Right kidney (tissue), 1 donor: ENCODE measurements at regions not wholly inside any gene's neighbourhood (a gene's known extent, or its start where the extent isn't known, plus 50 kb on each side); places are given as distances from the start of the nearest gene placed in this dataset.

Experiments
- DNase-seq: peaks from one replicate; pipeline ENCODE4 v3.0.0-alpha.2; 2016

DNA sequence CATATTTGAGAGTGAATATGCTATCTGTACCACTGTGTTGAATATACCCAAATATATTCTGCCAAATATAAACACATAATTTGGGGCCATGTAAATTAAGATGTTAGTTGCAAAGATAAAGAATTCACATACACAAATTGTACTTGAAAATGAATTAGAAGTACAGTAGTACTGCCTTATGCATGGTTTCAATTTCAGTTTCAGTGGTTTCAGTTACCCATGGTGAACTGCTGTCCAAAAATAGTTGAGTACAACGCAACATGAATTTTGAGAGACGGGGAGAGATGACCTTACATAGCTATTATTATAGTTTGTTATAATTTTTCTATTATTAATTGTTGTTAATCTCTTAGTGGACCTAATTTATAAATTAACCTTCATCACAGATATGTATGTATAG, 1313.0 kb upstream of the FAM98A start:
- DNase-seq, result no peak

DNA sequence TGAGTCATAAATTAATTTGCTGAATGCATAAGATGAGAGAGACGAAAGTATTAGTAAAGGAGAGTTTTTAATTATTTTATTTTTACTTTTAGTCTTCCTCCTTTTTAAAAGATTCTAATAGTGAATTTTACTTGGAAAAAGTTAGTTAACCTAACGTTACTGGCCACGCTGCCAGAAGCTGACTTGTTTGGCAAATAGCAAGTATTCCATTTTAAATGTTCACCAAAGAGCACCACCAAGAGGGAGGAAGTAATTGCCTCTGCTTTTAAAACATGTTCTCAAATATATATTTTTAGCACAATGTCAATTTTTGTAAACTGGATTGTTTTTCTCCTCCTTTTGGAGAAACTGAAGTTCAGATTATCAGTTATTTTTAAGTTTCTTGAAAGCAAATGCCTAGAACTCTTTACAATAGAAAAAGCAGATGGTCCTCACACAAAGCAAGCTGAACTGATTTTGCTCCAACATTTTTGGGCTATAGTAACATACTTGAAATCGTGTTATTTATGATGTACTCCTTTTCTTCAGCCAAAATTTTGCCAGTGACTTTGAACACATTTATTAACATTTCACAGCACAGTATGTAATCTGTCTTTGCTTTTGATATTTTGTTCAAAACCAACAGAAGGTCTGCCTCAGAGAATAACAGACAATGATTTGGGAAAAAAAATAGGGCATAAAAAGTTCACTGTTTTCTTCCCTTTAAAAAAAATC, 1311.0 kb upstream of the FAM98A start:
- no peak for DNase-seq

GRCh38 chr2:34907812-34908211, 1308.7 kb upstream of the FAM98A start:
- DNase-seq, result no peak

DNA sequence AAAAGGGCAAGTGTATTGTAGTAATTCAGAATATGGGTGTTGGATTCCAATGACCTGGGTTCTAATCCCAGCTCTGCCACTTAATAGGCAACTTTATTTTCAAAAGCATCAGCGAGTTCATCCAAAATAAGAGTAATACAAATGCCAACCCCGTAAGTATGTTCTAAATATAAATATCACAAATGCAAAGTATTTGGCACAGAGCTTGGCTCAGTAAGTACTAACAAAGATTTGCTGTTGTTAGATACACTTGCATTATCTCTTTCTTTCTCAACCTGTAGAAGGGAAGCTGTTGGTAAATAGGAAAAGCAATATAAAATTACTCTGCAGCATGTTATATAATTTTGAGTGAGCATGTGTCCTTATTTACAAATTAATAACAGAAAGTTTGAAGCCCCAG, 1302.6 kb upstream of the FAM98A start:
- DNase-seq, result no peak

DNA sequence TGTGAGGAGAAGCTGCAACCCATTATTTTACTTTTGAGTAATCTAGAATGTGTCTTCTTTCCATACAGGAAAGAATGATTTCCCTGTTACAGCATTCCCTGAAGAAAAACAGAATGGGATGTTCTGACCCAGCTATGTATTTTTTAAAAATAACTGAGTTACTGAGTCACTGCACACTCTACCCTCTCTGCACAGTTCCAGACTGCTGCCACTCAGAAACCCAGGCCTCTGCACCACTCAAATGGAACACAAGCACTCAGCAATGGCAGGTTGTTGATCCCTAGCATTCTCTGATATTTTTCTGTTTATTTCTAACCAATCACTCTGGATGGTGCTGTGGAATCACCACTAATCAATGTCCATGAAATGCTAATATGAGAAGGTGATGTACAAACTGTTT, 1300.0 kb upstream of the FAM98A start:
- no peak for DNase-seq

- DNase-seq, result no peak
Observed at GRCh38 chr2:34892766-34893165, 1293.7 kb upstream of the FAM98A start.

DNA sequence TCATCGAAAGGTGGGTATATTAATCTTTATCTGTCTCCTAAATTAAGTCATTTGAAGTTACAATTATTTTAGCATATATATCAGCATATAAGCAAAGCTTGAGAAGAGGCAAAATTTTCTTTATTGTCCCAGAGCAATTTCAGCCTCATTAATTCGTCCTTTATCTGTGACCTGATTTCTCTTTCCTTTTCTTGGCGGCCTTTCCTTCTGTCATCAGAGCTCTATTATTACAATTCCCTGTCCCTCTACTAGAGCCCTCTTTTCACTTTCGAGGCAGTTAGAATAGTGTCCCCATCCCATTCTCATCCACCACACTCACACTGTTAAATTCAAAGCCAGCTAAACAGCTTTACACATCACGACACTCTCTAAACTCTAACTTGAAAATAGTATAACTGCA, 1293.2 kb upstream of the FAM98A start:
- DNase-seq, result no peak

GRCh38 chr2:34875091-34875745, 1276.1 kb upstream of the FAM98A start:
- DNase-seq, result no peak

- DNase-seq, result no peak
Observed at GRCh38 chr2:34853646-34854045, 1254.5 kb upstream of the FAM98A start.

DNA sequence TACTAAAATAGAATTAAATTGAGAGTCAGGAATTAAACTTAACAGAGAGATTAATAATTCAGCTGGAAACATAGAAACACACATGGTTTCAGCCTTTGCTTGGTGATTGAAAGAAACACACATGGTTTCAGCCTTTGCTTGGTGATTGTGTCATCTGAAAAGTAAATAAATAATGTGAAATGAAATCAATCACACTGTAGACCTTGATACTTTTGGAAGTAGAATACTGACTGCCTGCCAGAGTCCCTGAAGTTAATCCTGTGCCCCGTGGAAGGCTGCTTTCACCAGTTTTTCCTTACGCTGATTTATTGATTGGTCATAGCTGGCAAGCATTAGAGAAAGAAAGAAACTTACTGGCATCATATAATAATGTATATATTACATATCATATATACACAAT, 1252.7 kb upstream of the FAM98A start:
- no peak for DNase-seq

GRCh38 chr2:34849827-34850226, 1250.7 kb upstream of the FAM98A start:
- DNase-seq, result no peak

DNA sequence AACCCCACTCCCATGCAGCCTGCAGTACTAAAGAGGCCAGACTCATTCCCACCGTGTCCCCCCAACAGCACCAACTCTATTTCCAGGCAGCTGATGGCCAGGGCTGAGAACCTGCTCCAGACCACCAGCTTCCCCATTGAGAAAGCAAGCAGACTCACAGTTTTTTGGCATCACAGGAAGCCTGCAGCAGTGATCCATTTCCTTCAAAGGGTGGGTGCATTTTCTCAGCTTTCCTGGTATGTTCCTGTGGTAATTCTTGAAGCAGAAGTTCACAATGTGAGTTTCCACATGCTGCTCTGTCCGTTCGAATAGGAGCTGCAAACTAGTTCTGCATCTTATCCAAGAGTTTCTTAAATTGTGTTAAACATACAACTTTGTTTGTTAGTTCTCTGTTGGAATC, 1249.6 kb upstream of the FAM98A start:
- no peak for DNase-seq

GRCh38 chr2:34848132-34848531, 1249.0 kb upstream of the FAM98A start:
- no peak for DNase-seq

GRCh38 chr2:34844629-34845028, 1245.5 kb upstream of the FAM98A start:
- DNase-seq, result no peak

- no peak for DNase-seq
Observed at GRCh38 chr2:34838408-34838807, 1239.3 kb upstream of the FAM98A start.

- no peak for DNase-seq
Observed at GRCh38 chr2:34836361-34836760, 1237.3 kb upstream of the FAM98A start.

DNA sequence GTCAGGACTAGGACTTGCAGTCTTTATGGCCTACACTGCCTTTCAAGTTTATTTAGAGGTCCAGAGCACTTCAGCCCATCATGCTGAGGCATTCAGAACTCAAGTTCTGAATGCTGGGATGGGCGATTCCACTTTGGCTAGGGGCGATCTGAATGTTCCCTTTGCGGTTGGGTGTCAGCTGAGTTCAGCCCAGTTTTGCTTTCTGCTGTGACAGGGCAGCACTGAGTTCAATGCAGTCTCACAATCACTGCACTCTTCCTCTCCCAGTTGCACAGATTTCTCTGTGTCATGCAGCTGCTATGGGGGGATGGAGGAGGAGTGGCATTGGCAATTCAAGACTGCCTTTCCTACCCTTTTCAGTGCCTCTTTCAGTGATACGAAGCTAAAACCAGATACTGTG, 1232.0 kb upstream of the FAM98A start:
- no peak for DNase-seq

- no peak for DNase-seq
Observed at GRCh38 chr2:34828481-34828880, 1229.4 kb upstream of the FAM98A start.

DNA sequence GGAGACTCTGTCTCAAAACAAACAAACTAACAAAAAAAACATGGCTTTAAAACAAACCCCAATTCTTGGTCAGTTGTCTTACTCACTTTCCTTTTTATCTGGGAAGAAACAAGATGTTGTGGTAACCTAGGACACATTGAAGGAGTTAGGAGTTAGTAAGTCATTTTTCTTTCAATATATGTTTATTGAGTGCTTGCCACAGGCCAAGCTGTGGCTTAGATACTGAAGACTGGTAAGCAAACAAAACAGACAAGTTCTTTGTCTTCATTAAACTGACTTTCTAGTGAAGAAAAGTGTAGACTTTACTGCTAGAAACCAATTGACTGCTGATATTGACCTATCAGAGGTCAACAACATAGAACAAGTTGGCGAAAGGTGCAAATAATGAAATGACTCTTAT, 1228.3 kb upstream of the FAM98A start:
- DNase-seq, result no peak

GRCh38 chr2:34825686-34826085, 1226.6 kb upstream of the FAM98A start:
- no peak for DNase-seq

DNA sequence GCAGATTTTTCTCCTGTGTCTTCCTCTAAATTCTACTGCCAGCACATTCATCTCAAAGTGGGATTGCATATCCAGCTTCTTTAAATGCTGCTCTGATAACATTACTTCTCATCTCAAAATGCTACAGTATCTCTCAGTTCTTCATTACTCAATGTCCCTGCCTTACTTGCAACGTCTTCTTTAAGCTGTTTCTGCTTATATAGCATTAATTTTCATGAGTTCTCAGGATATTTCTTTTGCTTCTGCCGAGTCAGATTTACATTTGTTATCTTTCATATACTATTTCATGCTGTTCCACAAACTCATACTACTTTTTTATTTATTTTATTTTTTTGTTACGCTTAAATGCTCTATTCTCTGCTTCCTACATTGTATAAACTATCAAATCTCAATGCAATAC, 1223.5 kb upstream of the FAM98A start:
- no peak for DNase-seq

DNA sequence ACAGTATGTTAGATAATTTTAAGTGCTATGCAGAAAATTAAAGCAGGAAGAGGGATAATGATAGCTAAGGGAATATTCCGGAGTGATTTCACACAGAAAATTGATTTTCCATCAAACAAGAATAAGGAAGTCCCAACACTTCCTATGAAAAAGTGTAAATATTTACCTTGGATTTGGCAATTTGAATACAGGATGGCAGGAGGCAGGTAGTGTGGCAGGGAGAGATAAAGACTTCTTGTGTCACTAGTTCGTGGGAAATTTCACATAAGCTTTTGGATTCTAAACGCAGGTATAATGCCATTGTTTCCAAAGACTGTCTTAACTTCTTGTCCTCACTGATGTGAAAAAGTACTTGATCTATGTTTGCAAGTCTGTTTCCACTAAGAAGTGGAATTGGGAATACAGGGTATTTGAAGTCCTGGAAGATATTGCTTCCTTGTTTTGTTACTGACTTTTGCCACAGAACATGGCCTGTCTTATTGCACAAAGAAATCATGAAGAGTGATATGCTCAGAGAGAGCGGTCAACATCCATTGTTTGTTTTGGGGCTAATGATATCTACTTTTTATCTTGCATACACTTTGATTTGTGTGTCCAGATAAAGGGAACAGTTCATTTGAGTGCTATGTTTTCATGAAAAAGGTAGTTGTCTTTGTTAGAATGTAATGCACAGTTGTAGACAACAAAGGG, 1216.1 kb upstream of the FAM98A start:
- DNase-seq, result no peak

DNA sequence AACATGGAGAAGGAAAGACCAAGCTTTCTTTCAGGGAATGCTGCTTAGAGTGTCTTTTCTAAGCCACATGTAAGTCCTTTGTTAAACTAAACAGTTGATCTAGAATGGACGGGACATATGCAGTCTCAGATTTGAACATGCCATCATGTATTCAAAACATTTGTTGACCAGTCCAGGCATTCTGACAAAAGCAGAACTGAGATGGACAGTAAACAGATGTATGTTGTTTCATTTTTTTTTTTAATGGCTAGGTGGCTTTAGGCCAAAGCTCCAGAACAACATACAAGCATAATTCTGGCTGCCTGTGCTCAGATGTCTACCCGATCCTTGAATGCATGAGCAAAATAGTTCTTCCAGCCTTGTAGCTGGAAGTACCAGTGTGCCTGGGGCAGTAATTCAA, 1211.4 kb upstream of the FAM98A start:
- DNase-seq, result no peak

DNA sequence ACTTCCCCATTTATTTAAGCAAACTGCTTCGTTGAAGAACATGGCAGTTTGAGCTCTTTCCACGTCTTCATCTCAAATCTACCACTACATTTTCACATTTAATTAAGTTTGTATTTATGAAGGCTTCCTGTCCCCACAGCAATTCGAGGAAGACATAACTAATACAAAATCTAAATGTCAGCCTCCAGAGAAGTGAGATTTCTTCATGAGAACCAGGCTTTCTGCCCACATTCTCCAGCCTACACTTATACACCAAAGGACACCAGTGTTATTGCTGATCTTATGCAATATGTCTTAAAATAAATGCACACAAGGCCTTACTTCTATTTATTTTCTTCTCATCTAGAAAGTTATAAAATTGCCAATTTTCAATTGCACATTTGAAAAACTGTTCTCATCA, 1209.3 kb upstream of the FAM98A start:
- DNase-seq, result no peak
